Activated CD4-positive, alpha-beta memory T cell treated with anti-CD3 and anti-CD28 coated beads, Interleukin-2, amount 10 ng/mL, durations not matched to agents 7 days and 5 days (primary cell): ENCODE measurements at regions not wholly inside any gene's neighbourhood (a gene's known extent, or its start where the extent isn't known, plus 50 kb on each side); places are given as distances from the start of the nearest gene placed in this dataset.
"Not testable (repeated sequence)": the region's sequence is repeated elsewhere in the genome, so short reads cannot be mapped to it uniquely, and the experiment has no call there.

Source experiments
- CTCF ChIA-PET: fragments of 350-600 bp; sonication (Branson Sonifier 250); formaldehyde crosslinking; loops from one replicate; lab custom pipeline; 2021; ENCODE audit warnings: antibody characterized with exemption, inconsistent platforms; lab: Charles Lee
- POLR2A ChIA-PET: fragments of 350-600 bp; sonication (Branson Sonifier 250); formaldehyde crosslinking; loops from one replicate; lab custom pipeline; 2021; ENCODE audit warnings: antibody characterized with exemption; lab: Charles Lee
- DNase-seq: peaks from one replicate; pipeline ENCODE4 v3.0.0-alpha.2; 2020
- H3K27ac Mint-ChIP-seq: one replicate; pipeline ENCODE4 v1.8.0; 2021; ENCODE audit warnings: mild to moderate bottlenecking, mixed read lengths
- H3K27me3 Mint-ChIP-seq: one replicate; pipeline ENCODE4 v1.8.0; 2021; ENCODE audit warnings: mixed read lengths
- H3K36me3 Mint-ChIP-seq: one replicate; pipeline ENCODE4 v1.8.0; 2021; ENCODE audit warnings: low read depth, mixed read lengths
- H3K4me1 Mint-ChIP-seq: one replicate; pipeline ENCODE4 v1.8.0; 2021; ENCODE audit warnings: mixed read lengths
- H3K4me3 Mint-ChIP-seq: one replicate; pipeline ENCODE4 v1.8.0; 2021; ENCODE audit warnings: mild to moderate bottlenecking, mixed read lengths
- H3K9me3 Mint-ChIP-seq: one replicate; pipeline ENCODE4 v1.8.0; 2021; ENCODE audit warnings: mixed read lengths

DNA sequence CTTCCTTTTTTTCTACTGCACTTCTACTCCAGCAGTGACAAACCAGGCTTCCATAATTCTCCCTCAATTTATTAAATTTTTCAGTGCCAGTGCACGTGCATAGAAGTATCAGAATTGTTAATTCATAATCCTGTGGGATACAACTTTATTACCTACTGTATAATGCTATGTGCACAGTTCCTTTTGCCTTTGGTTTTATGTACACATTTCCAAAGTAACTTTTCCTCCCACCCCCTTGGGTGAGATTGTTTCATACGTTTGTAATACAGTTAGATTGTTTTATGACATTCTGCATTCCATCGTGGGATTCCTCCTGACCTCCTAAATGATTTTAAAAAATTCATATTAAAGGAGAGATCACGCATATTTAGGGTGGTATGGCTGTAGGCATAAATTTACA, 128.1 kb downstream of the TTC6 start:
- Mint-ChIP-seq H3K4me3 (no peak overlapping the region), H3K27ac (no peak overlapping the region), H3K27me3 (no peaks in the 10 kb centered on the region), H3K9me3 (no peaks in the 10 kb centered on the region), H3K36me3 (no peaks in the 10 kb centered on the region), H3K4me1 (no peaks in the 10 kb centered on the region)
- POLR2A ChIA-PET: no interaction called here
- CTCF ChIA-PET: no interaction called here
- DNase-seq: no peak

DNA sequence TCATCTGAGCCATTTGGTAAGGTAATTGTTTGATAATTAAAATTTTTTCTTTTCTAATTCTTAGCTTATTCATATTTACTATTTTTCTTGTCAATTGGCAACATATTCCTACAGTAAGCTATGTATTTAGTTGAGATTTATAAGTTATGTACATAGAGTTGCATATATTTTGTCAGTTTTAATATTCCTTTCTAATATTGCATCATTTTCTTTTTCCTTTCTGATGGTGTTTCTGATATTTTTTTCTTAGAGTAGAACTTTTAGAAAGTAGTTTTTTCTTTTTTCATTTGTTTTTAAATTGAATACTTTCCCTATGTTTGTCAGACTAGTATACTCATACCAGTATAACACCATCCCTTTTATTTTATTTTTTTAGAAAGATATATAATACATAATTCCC, 131.3 kb downstream of the TTC6 start:
- CTCF ChIA-PET: no interaction called here
- H3K9me3 Mint-ChIP-seq: no peaks in the 10 kb centered on the region

DNA sequence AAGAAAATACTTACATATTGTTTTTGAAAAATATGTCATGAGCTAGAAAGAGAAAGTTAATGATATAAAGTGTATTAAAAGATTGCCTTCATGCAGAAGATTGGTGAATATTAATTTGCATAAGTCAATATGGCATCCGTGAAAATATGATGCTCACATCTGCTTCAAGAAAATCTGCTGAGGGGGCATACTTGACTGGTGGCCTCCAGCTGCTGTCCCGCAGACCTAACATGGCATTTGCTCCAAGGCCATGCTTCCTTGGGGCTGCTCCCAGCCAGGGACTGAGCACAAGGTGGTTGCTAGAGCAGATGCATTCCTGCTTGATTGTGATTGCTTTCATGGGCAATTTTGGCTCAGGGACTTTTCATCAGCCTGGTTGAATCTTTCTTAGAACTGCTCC, 133.8 kb downstream of the TTC6 start:
- Mint-ChIP-seq H3K9me3 (no peaks in the 10 kb centered on the region), H3K27ac (no peak overlapping the region), H3K36me3 (no peaks in the 10 kb centered on the region), H3K4me1 (no peaks in the 10 kb centered on the region), H3K4me3 (no peak overlapping the region), H3K27me3 (no peaks in the 10 kb centered on the region)
- ChIA-PET CTCF (no interaction called here), POLR2A (interaction anchor here (0.7 kb wide), 1 partner anchor 1593 kb away, joined by 3 read pairs; no protein-coding TSS in a partner anchor)
- DNase-seq: no peak

More for the DNA sequence above, 131.3 kb downstream of the TTC6 start:
- H3K36me3 Mint-ChIP-seq: no peaks in the 10 kb centered on the region
- H3K4me3 Mint-ChIP-seq: no peak overlapping the region
- H3K27me3 Mint-ChIP-seq: no peaks in the 10 kb centered on the region
- no peak overlapping the region for H3K27ac Mint-ChIP-seq
- no peaks in the 10 kb centered on the region for H3K4me1 Mint-ChIP-seq
- DNase-seq: no peak
- POLR2A ChIA-PET: no interaction called here

DNA sequence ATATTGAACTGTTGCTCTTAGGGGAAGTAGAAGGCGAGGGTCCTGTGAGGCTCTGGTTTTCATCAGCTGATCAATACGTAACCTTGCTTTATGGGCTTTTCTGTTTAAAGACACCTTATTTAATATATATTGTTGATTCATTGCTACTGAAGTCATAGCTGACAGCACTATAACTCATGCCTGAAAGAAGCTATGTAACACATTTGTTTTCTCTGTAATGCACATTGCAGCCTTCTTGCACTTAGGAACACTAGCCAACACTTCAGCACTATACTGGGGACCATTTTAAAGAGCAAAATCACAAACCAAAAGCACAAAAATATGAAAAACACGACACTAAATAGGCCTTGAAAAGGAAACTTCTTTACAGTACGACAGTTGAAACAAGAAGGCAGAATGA, 135.7 kb downstream of the TTC6 start:
- CTCF ChIA-PET: no interaction called here

DNA sequence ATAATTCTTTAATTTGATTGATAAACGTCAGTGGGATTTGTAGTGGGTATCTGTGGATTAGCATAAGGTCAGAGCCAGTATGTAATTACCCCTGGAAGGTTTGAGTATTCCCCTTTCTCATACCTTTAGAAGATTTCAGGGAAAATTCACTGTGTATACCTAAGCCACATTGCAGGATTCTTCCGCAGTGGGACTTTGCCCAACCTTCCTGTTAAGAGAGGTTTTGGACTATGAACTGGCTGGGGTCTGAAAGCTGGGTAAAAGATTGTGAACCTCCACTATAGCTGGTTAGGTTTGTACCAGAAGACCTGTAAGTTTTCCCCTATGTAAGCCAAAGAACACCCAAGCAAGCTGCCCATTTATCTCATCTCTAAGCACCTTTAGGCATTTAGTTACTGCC, 150.2 kb downstream of the TTC6 start:
- no peak overlapping the region for H3K4me3 Mint-ChIP-seq
- no peaks in the 10 kb centered on the region for H3K4me1 Mint-ChIP-seq
- no peaks in the 10 kb centered on the region for H3K27me3 Mint-ChIP-seq
- H3K9me3 Mint-ChIP-seq: peaks cover 2% of the 10 kb centered on the region
- no peak overlapping the region for H3K27ac Mint-ChIP-seq
- DNase-seq: no peak
- ChIA-PET POLR2A (no interaction called here), CTCF (no interaction called here)
- no peaks in the 10 kb centered on the region for H3K36me3 Mint-ChIP-seq

More for the DNA sequence above, 135.7 kb downstream of the TTC6 start:
- no peak for DNase-seq
- Mint-ChIP-seq H3K4me3 (no peak overlapping the region), H3K36me3 (no peaks in the 10 kb centered on the region), H3K27me3 (no peaks in the 10 kb centered on the region), H3K4me1 (no peaks in the 10 kb centered on the region), H3K27ac (no peak overlapping the region), H3K9me3 (no peaks in the 10 kb centered on the region)
- POLR2A ChIA-PET: no interaction called here

DNA sequence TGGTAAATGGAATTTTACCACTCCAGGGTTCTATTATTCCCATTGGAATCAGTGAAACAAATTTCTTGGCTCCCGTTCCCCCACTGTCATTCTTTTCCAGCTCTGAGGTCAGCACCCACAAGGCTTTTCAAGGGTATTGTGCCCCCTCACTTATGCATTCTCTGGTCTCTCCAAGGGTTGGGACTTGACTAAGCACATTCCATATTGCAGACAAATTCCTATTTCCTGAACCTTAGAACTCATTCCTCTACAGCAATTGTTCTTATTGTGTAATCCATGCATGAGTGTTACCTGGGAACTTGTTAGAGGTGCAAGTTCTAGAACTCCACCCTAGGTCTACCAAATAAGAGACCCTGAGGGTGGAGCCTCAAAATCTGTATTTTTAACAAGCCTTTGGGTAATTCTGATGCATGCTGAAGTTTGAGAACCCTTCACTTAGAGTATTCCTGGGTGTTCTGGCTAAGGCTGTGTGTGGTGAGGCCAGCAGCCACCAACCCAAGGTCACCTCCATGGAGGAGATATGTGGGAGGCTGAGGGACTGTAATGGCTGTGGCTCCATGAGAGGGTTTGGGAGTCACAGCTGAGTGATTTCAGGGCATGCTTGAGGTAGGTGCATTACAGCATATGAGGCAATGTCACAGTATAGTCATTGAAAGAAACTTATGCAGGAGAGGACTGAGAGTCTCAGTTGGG, 150.9 kb downstream of the TTC6 start:
- Mint-ChIP-seq H3K9me3 (peaks cover 2% of the 10 kb centered on the region), H3K27me3 (no peaks in the 10 kb centered on the region), H3K27ac (no peak overlapping the region), H3K4me1 (no peaks in the 10 kb centered on the region), H3K36me3 (no peaks in the 10 kb centered on the region), H3K4me3 (no peak overlapping the region)
- ChIA-PET POLR2A (no interaction called here), CTCF (no interaction called here)
- no peak for DNase-seq

DNA sequence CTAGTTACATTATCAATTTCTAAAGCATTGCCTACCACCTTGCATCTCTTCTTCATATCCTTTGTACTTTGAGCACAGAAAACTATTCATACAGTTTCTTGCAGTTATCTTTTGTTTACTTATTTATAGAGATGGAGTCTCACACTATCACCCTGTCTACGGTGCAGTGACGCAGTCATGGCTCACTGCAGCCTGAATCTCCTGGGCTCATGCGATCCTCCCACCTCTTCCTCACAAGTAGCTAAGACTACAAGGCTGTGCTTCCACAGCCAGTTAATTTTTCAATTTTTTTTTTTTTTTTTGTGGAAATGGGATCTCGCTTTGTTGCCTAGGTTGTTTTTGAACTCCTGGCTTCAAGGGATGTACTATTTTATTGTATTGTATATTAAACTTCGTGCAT, 158.0 kb downstream of the TTC6 start:
- DNase-seq: no peak
- no peaks in the 10 kb centered on the region for H3K27me3 Mint-ChIP-seq
- H3K36me3 Mint-ChIP-seq: no peaks in the 10 kb centered on the region
- CTCF ChIA-PET: no interaction called here
- peaks cover 1% of the 10 kb centered on the region for H3K9me3 Mint-ChIP-seq
- H3K4me3 Mint-ChIP-seq: no peak overlapping the region
- POLR2A ChIA-PET: no interaction called here
- no peak overlapping the region for H3K27ac Mint-ChIP-seq
- H3K4me1 Mint-ChIP-seq: no peaks in the 10 kb centered on the region

DNA sequence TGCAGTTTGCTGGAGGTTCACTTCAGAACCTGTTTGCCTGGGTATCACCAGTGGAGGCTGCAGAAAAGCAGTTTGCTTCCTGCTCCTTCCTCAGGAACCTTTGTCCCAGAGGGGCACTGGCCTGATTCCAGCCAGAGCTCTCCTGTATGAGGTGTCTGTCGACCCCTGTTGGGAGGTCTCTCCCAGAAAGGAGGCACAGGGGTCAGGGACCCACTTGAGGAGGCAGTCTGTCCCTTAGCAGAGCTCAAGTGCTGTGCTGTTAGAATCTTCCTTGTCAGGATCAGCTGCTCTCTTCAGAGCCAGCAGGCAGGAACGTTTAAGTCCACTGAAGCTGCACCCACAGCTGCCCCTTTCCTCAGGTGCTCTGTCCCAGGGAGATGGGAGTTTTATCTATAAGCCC, 164.8 kb downstream of the TTC6 start:
- DNase-seq, POLR2A ChIA-PET, H3K4me1 Mint-ChIP-seq, CTCF ChIA-PET, H3K9me3 Mint-ChIP-seq, H3K27ac Mint-ChIP-seq, H3K4me3 Mint-ChIP-seq, H3K36me3 Mint-ChIP-seq, H3K27me3 Mint-ChIP-seq: not testable (repeated sequence)

DNA sequence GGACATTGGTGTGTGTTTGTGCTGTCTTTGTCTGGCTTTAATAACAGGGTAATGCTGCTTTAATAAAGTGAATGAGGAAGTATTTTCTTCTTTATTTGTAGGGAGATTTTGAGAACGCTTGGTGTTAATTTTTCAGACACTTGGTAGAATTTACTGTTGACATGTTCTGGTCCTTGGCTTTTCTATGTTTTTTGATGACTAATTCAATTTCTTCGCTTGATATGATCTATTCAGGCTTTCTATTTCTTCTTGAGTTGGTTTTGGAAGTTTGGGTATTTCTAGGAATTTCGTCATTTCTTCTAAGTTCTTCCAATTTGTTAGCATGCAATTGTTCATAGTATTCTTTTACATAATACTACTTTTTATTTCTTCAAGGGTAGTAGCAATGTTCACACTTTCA, 167.8 kb downstream of the TTC6 start:
- ChIA-PET CTCF (no interaction called here), POLR2A (no interaction called here)
- Mint-ChIP-seq H3K36me3 (no peaks in the 10 kb centered on the region), H3K4me1 (no peaks in the 10 kb centered on the region), H3K27ac (no peak overlapping the region), H3K27me3 (no peaks in the 10 kb centered on the region), H3K9me3 (peaks cover 7% of the 10 kb centered on the region), H3K4me3 (no peak overlapping the region)
- no peak for DNase-seq

DNA sequence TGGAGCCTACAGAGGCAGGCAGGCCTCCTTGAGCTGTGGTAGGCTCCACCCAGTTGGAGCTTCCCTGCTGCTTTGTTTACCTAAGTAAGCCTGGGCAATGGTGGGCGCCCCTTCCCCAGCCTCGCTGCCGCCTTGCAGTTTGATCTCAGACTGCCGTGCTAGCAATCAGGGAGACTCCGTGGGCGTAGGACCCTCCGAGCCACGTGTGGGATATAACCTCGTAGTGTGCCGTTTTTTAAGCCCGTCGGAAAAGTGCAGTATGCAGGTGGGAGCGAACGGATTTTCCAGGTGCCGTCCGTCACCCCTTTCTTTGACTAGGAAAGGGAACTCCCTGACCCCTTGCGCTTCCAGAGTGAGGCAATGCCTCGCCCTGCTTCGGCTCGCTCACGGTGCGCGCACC, 176.9 kb downstream of the TTC6 start:
- H3K4me3 Mint-ChIP-seq, H3K4me1 Mint-ChIP-seq, H3K9me3 Mint-ChIP-seq, CTCF ChIA-PET, DNase-seq, H3K36me3 Mint-ChIP-seq, H3K27me3 Mint-ChIP-seq, H3K27ac Mint-ChIP-seq, POLR2A ChIA-PET: not testable (repeated sequence)

DNA sequence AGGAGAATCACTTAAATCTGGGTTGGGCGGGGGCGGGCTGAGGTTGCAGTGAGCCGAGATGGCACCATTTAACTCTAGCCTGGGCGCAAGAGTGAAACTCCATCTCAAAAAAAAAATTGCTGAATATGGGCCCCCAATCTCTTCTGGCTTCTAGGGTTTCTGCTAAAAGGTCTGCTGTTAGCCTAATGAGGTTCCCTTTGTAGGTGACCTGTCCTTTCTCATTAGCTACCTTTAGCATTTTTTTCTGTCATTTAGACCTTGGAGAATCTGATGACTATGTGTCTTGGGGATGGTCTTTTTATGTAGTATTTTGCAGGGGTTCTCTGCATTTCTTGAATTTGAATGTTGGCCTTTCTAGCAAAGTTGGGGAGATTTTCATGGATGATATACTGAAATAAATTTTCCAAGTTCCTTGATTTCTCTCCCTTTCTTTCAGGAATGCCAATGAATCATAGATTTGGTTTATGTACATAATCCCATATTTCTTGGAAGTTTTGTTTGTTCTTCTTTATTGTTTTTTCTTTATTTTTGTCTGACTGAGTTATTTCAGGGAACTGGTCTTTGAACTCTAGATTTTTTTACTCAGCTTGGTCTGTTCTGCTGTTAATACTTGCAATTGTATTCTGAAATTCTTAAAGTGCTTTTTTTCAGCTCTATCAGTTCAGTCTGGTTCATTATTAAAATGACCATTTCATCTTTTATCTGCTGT, 181.5 kb downstream of the TTC6 start:
- H3K27me3 Mint-ChIP-seq: no peaks in the 10 kb centered on the region
- ChIA-PET POLR2A (no interaction called here), CTCF (no interaction called here)
- no peaks in the 10 kb centered on the region for H3K36me3 Mint-ChIP-seq
- no peak overlapping the region for H3K4me3 Mint-ChIP-seq
- peaks cover 21% of the 10 kb centered on the region for H3K9me3 Mint-ChIP-seq
- DNase-seq: no peak
- H3K27ac Mint-ChIP-seq: no peak overlapping the region
- H3K4me1 Mint-ChIP-seq: no peaks in the 10 kb centered on the region

DNA sequence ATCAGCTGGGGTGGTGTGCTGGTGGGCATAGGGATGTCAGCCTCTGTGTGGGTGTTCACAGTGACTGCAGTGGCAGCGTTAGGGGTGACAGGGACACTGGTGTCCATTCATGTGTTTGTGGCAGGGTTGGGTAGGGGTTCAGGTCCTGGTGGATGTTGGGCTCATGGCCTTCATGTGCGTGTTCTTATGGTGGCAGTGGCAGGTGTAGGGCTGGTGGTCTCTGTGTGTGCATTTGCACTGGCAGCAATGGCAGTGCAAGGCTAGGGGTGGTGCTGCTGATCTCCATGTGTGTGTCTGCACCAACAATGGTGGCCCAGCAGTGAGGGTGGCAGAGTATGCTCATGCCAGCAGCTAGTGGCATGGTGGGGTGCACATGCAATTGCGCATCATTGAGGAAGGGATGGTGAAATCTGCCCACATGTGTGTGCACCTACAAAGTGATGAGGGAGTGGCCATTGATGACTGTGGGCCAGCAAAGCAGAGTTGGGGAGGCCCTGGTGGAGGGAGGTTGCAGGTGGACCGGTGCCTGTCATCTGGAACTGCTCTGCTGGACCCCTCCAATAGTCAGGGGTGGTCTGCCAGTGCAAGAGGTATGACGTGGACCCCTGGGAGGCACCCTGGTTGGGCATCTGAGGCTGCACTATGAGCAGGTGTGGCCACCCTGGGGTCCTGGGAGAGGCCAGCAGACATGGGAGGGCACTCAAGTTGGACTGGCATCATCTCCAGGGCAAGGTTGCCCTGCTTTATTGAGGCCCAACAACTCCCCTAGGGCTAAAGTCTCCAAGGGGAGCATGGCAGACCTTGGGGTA, 182.9 kb downstream of the TTC6 start:
- Mint-ChIP-seq H3K36me3 (no peaks in the 10 kb centered on the region), H3K4me1 (no peaks in the 10 kb centered on the region), H3K4me3 (no peak overlapping the region), H3K9me3 (peaks cover 19% of the 10 kb centered on the region), H3K27me3 (no peaks in the 10 kb centered on the region), H3K27ac (no peak overlapping the region)
- POLR2A ChIA-PET: no interaction called here
- no peak for DNase-seq
- CTCF ChIA-PET: no interaction called here

DNA sequence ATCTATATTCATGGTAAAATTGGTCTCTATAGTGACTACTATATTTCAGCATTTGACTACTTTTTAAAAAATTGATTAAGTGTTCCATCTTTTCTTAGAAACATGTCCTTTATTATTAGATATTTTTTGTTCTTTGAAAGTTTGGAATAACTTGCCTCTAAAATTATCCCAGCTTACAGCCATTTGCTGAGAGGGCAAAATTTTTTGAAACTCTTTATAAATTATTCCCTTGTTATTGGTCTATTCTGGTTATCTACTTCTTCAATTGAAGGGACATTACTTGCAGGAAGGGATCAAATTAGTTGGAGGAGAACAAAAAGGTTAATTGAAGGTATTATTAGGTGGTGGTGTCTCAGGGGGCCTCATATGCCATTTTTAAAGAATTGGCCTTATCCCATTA, 184.1 kb downstream of the TTC6 start:
- H3K27ac Mint-ChIP-seq: no peak overlapping the region
- ChIA-PET POLR2A (no interaction called here), CTCF (no interaction called here)
- DNase-seq: no peak
- peaks cover 19% of the 10 kb centered on the region for H3K9me3 Mint-ChIP-seq
- H3K27me3 Mint-ChIP-seq: no peaks in the 10 kb centered on the region
- H3K4me1 Mint-ChIP-seq: no peaks in the 10 kb centered on the region
- H3K4me3 Mint-ChIP-seq: no peak overlapping the region
- H3K36me3 Mint-ChIP-seq: no peaks in the 10 kb centered on the region
